Right cardiac atrium (tissue), 5 donors: ENCODE measurements at regions not wholly inside any gene's neighbourhood (a gene's known extent, or its start where the extent isn't known, plus 50 kb on each side); places are given as distances from the start of the nearest gene placed in this dataset.
"Not testable (repeated sequence)": the region's sequence is repeated elsewhere in the genome, so short reads cannot be mapped to it uniquely, and the experiment has no call there.

Experiments
- ATAC-seq, 2 donors: fragments of 200-7000 bp; cut with Tn5 transposase; one replicate each; pipeline versions ENCODE4 v1.8.0 to v1.9.1; 2020; ENCODE audit warnings: moderate library complexity in 2 of 2, mild to moderate bottlenecking in 1 of 2
- DNase-seq, 3 donors: peaks; one replicate each; pipeline ENCODE4 v3.0.0-alpha.2; 2020
- H3K27ac ChIP-seq: one replicate; pipeline ENCODE4 v1.5.1; 2013; ENCODE audit warnings: mild to moderate bottlenecking, low read length, control low read depth, moderate library complexity
- H3K27me3 ChIP-seq: one replicate; pipeline ENCODE4 v1.6.1; 2013; ENCODE audit not compliant: control insufficient read depth, insufficient read depth
- H3K4me1 ChIP-seq: one replicate; pipeline ENCODE4 v1.6.1; 2013; ENCODE audit warnings: low read length; ENCODE audit not compliant: control insufficient read depth, insufficient read depth
- H3K4me3 ChIP-seq: one replicate; pipeline ENCODE4 v1.5.1; 2013; ENCODE audit warnings: low read length, control low read depth
- H3K9me3 ChIP-seq: one replicate; pipeline ENCODE4 v1.6.1; 2013; ENCODE audit warnings: low read length; ENCODE audit not compliant: control insufficient read depth
- WGBS: extraction: QIAGEN DNeasy Blood & Tissue Kit; methylation state at CpG from one replicate; pipeline ENCODE4 v1.1.7; 2013; 5-methylcytosine and 5-hydroxymethylcytosine counted together
- intact Hi-C, 4 donors: fragments of 100-400 bp; cut with DNase I; formaldehyde crosslinking; loops; one replicate each; pipeline versions ENCODE4 v1.11.0 to v1.14.0; 2022 to 2023
- donor health status: healthy with polysubstance abuse.
- donor health status: DM: no; HTN: yes; CAD: no.
- donor health status: DM: no; HTN: no; CAD: no.
- donor health status: DM: no; HTN: yes; CAD: no; lungs with severe emphysema.
- donor health status: DM: yes; HTN: yes; CAD: no.

DNA sequence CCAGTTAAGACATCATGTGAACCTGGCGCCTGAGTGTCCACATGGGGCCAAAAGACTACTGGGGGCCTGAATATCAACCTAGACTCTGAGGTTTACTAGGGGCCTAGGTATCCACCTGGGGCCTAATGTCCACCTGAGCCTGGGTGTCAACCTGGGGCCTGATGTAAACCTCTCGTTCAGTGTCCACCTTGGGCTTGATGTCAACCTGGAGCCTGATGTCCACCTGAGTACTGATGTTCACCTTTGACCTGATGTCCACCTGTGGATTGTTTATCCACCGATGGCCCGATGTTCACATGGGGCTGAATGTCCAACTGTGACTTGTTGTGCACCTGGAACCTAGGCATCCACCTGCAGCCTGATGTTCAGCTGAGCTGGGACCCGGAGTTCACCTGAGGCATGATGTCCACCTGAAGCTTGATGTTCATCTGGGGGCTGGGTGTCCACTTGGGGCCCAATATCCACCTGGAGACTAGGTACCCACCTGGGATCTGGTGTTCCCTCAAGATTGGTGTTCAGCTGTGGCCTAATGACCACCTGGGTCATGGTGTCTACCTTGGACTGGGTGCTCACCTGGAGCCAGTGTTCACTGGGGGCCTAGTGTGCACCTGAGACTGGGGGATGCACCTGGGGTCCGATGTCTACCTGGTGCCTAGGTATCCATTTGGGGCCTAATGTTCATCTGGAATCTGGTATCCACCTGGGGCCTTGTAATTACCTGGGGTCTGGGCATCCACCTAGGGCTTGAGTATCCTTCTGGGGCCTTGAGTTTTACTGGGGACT, 194.2 kb downstream of the POTEM start:
- H3K4me1 ChIP-seq, intact Hi-C loops, H3K4me3 ChIP-seq, H3K27ac ChIP-seq, H3K9me3 ChIP-seq, ATAC-seq, H3K27me3 ChIP-seq: not testable (repeated sequence)
- peak in 2 of 3 donors; percentile 25 to 30 for DNase-seq
- WGBS: 75% methylated on average over 6 of the region's 6 CpGs

DNA sequence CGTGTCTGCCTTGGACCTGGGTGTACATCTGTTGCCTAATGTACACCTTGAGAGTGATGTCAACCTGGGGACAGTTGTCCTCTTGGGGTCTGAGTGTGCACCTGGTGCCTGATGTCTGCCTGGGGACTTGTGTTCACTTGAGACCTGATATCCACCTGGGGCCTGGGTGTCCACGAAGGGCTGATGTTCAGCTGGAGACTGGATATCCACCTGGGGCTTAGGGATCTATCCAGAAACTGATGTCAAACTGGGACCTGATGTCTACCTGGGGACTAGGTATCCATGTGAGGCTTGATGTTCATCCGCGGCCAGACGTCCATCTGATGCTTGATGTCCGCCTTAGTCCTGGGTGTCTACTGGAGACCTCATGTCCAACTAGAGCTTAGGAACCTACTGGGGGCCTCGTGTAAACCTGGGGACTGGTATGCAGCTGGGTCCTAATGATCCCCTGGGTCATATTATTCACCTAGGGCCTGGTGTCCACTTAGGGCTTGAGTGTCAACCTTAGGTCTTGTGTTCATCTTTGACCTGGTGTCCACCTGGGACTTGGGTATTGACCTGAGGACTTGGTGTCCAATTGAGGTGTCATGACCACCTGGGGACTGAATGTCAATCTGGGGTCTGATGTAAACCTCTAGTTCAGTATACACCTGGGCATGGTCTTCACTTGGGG, 194.9 kb downstream of the POTEM start:
- 63% methylated on average over 6 of the region's 7 CpGs for WGBS
- intact Hi-C loops: not testable (repeated sequence)

DNA sequence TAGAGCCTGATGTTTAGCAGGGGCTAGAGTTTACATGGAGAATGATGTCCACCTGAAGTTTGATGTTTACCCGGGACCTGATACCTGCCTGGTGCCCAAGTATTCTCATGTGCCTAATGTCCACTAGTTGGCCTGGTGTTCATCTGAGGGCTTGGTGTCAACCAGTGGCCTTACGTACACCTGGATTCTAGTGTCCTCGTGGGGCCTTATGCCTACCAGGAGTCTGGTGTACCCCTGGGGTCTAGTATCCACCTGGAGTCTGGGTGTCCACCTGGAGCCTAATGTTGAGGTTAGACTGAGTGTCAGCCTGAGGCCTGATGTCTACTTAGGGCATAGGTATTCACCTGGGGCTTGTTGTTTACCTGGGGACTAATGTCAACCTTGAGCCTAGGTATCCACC, 195.7 kb downstream of the POTEM start:
- H3K9me3 ChIP-seq, H3K27ac ChIP-seq, H3K4me3 ChIP-seq, H3K4me1 ChIP-seq, ATAC-seq, intact Hi-C loops, H3K27me3 ChIP-seq: not testable (repeated sequence)
- 69% methylated on average over 2 of the region's 3 CpGs for WGBS
- peak in 2 of 3 donors; percentile 6 to 14 for DNase-seq

More for the DNA sequence above, 194.9 kb downstream of the POTEM start:
- H3K9me3 ChIP-seq, H3K27ac ChIP-seq, H3K4me3 ChIP-seq, H3K27me3 ChIP-seq, H3K4me1 ChIP-seq, ATAC-seq: not testable (repeated sequence)
- peak in 2 of 3 donors; percentile 3 to 24 for DNase-seq

DNA sequence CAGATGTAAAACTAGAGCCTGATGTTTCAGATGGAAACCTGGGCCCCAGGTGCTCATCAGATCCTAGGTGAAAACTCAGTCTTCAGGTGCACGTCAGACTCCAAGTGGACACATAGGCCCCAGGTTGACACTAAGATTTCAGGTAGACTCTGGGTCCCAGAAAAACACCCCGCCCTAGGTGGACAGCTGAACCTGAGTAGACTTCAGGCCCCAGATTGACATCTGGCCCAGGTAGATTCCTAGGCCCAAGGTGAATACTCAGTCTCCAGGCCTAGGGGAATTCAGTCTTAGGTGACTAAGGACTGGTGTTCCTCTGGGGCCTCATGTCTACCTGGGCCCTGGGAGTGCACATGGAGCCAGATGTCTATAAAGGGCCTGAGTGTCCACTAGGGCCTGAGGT, 196.7 kb downstream of the POTEM start:
- H3K27ac ChIP-seq, H3K9me3 ChIP-seq, H3K27me3 ChIP-seq, intact Hi-C loops, ATAC-seq, H3K4me1 ChIP-seq, H3K4me3 ChIP-seq: not testable (repeated sequence)
- peak in 1 of 3 donors; percentile 7 for DNase-seq
- 58% methylated on average over 2 of the region's 2 CpGs for WGBS

DNA sequence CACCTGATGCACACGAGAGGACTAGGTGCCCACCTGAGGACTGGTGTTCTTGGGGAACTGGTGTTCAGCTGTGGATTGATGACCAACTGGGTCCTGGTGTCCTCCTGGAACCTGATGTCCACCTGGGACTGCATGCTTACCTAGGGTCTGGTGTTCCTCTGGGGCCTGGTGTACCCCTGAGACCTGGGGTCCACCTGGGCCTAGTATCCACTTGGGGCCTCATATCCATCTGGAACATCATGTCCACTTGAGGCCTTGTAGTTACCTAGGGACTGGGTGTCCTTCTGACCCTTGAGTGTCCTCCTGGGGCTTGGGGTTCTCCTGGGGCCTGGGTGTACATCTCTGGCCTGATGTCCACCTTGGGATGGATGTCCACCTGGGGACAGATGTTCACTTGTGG, 197.2 kb downstream of the POTEM start:
- H3K27me3 ChIP-seq, H3K4me3 ChIP-seq, H3K27ac ChIP-seq, H3K4me1 ChIP-seq, ATAC-seq, intact Hi-C loops, H3K9me3 ChIP-seq: not testable (repeated sequence)
- peak in 2 of 3 donors; percentile 9 to 26 for DNase-seq
- no CpG with 5 or more reads among the region's 1 CpG for WGBS

DNA sequence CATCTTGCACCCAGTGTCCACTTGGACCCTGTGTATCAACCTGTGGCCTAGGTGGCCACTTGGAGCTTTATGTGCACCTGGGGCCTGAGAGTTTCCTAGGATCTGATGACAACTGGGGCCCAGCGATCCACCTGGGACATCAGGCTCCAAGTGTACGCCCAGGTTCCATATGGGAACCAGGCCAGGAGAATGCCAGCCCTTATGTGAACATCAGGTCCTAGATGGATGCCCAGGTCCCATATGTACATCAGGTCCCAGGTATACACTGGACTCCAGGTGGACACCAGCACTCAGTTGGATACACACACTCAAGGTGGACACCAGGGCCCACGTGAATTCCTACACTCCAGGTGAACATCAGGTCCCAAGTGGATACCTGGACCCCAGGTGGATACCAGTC, 198.8 kb downstream of the POTEM start:
- WGBS: 87% methylated on average over 3 of the region's 3 CpGs
- H3K4me1 ChIP-seq, intact Hi-C loops, H3K27ac ChIP-seq, H3K9me3 ChIP-seq, H3K27me3 ChIP-seq, H3K4me3 ChIP-seq, ATAC-seq: not testable (repeated sequence)
- peak in 1 of 3 donors; percentile 3 for DNase-seq

DNA sequence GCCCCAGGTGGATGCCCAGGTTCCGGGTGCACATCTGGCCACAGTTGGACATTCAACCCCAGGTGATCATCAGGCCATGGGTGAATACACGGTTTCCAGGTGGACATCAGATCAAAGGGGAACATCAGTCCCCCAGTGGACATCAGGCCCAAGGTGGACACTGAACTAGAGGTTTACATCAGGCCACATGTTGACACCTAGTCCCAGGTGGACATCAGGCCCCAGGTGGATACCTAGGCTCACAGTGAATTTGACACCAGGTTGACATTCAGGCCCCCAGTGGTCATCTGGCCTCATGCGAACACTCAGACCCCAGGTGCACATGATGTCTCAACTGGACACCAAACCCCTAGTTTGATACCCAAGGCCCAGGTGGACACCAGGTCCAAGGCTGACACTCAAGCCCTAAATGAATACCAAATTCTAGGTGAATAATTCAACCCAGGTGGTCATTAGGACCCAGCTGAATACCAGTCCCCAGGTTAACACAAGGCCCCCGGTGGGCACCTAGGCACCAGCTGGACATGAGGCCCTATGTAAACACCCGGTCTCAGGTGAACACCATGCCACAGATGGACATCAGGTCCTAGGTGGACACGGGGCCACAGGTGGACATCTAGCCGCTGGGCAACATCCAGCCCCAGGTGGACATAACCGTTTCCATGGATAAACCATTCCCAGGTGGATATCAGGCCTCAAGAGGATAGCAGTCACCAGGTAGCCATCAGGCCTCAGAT, 200.4 kb downstream of the POTEM start:
- H3K9me3 ChIP-seq, intact Hi-C loops, H3K27me3 ChIP-seq, H3K4me3 ChIP-seq, H3K27ac ChIP-seq, ATAC-seq, H3K4me1 ChIP-seq: not testable (repeated sequence)
- peak in 2 of 3 donors; percentile 17 to 46 for DNase-seq
- WGBS: 83% methylated on average over 8 of the region's 8 CpGs

DNA sequence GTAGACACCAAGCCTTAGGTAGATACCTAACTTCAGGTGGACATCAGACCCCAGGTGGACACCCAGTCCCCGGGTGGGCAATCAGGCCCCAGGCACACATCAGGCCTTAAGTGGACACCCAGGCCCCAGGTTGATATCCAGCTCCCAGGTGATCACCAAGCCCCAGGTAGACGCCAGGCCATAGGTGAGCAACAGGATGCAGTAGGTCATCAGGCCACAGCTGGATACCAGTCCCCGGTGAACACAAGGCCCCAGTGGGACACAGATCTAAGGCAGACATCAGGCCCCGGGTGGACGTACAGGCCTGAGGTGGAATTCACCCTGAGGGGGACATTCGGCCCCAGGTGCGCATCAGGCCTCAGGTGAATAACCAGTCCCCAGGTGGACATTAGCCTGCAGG, 201.0 kb downstream of the POTEM start:
- H3K27me3 ChIP-seq, intact Hi-C loops, ATAC-seq, H3K4me1 ChIP-seq, H3K27ac ChIP-seq, H3K4me3 ChIP-seq, H3K9me3 ChIP-seq: not testable (repeated sequence)
- 90% methylated on average over 7 of the region's 7 CpGs for WGBS
- peak in 2 of 3 donors; percentile 25 to 28 for DNase-seq

DNA sequence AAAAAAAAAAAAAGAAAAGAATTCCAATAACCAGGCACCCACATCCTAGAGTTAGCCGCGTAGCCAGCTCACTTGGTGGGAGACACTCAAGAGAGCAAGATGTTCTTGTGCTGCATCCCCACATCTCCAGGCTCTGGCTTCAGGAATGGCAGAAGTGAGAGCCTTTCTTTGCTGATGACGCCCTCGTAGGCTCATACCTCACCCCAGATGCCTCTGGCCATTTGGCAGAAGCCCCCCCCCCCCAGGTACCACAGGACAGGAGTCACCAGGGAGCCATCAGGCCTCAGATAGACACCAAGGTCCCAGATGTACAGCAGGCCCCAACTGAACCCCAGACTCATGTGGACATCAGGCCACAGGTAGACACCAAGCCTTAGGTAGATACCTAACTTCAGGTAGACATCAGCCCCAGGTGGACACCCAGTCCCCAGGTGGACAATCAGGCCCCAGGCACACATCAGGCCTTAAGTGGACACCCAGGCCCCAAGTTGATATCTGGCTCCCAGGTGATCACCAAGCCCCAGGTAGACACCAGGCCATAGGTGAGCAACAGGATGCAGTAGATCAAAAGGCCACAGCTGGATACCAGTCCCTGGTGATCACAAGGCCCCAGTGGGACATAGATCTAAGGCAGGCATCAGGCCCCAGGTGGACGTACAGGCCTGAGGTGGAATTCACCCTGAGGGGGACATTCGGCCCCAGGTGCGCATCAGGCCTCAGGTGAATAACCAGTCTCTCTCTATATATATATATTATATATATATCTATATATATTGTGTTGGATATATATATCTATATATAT, 202.5 kb downstream of the POTEM start:
- WGBS: 82% methylated on average over 7 of the region's 7 CpGs
- H3K4me3 ChIP-seq, ATAC-seq, H3K27ac ChIP-seq, H3K27me3 ChIP-seq, intact Hi-C loops, H3K4me1 ChIP-seq, H3K9me3 ChIP-seq: not testable (repeated sequence)
- peak in 2 of 3 donors; percentile 4 to 20 for DNase-seq

DNA sequence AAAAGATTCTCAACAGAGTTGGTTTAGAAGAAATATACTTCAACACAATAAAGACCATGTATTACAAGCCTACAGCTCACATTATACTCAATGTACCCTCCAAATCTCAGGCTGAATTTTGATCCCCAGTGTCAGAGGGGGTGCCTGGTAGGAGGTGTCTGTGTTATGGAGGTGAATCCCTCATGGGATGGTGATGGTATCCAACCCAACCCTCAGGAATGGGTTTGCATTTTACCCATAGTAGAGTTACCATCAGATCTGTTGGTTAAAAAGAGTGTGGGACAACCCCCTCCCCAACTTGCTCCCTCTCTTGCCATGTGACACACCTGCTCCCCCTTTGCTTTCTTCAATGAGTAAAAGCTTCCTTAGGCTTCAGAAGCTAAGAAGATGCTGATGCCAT, 205.5 kb downstream of the POTEM start:
- DNase-seq, H3K4me3 ChIP-seq, H3K9me3 ChIP-seq, H3K27me3 ChIP-seq, H3K27ac ChIP-seq, intact Hi-C loops, ATAC-seq, H3K4me1 ChIP-seq: not testable (repeated sequence)
